ENCODE measurements at regions not wholly inside any gene's neighbourhood (a gene's known extent, or its start where the extent isn't known, plus 50 kb on each side); places are given as distances from the start of the nearest gene placed in this dataset.
"Not testable (repeated sequence)": the region's sequence is repeated elsewhere in the genome, so short reads cannot be mapped to it uniquely, and the experiment has no call there.

DNA sequence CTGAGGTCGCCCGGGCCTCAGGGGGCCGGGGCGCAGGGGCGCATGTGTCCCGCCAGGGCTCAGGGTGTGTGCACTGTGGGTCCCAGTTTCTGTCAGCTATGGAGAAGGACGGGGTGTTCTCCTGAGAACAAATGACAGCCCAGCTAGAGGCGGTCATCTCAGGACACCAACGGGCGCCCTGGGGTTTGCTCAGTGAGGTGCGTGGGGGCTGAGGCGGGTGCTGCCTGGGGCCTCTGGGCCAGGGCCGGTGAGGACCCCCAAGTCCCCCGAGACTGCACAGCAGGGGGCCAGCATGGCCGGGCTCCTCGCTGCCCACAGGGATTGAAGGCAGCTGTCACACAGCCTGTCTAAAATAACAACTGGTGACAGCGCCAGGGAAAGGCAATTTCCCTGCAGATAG, 808.8 kb upstream of the SOX11 start:
- no peak for DNase-seq

GRCh38 chr2:4884117-4884571, 808.0 kb upstream of the SOX11 start:
- no peak for DNase-seq

DNA sequence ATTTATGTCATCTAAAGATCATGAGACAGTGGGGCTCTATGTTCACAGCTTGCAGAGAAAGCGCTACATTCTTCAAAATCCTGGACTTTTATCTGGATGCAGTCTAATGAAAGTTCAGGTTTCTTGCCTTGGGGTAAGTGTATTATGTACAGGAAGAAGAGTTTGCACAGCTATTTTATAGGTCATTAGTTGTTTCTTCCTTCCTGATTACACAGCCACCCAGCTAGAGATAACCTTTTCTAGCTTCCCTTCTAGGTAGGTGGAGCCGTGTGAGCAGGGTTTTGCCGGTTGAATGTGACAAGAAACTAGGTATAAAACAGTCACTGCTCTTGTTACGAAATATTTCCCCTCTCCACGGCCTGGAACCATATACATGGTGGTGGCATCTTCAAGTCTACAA, 800.8 kb upstream of the SOX11 start:
- no peak for DNase-seq

- DNase-seq: no peak
Observed at GRCh38 chr2:4895371-4895770, 796.8 kb upstream of the SOX11 start.

DNA sequence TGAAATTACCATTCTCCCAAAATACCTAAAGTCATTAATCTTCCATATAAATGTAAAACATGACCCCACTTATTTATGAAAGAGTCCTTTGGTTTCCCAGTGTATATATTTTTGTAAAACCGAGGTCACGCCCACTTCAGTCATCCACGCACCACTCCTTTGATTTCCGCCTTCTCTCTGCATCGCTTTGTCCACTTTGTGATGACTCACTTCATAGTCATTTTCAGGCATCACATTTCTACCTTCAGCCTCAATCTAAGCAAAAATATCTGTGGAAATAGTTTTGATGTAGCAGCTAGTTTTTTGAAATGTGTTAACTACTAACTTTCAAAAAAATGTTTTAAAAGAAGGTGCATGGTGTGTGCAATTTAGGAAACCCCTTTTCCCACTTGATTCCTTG, 793.5 kb upstream of the SOX11 start:
- no peak for DNase-seq

DNA sequence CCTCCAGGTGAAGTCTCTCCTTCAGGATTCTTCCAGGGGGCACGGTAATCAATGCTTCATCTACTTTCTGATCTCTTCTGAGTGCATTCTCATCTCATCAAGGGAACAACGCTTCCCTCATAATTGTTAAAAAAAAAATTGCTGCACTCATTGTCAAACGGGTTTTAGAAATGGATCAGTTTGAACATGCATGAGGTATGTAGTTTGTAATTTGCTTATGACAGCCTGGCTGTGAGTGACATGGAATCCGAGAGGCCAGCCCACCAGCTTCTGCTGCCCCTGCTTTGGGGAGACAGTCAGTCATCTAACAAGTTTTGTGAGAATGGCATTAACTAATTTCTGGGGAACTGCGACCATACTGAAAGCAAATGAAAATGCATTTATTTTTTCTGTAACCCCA, 791.9 kb upstream of the SOX11 start:
- no peak for DNase-seq

GRCh38 chr2:4900861-4901770, 791.1 kb upstream of the SOX11 start:
- no peak for DNase-seq

- no peak for DNase-seq
Observed at GRCh38 chr2:4903656-4904348, 788.4 kb upstream of the SOX11 start.

GRCh38 chr2:4908461-4908860, 783.7 kb upstream of the SOX11 start:
- DNase-seq: no peak

DNA sequence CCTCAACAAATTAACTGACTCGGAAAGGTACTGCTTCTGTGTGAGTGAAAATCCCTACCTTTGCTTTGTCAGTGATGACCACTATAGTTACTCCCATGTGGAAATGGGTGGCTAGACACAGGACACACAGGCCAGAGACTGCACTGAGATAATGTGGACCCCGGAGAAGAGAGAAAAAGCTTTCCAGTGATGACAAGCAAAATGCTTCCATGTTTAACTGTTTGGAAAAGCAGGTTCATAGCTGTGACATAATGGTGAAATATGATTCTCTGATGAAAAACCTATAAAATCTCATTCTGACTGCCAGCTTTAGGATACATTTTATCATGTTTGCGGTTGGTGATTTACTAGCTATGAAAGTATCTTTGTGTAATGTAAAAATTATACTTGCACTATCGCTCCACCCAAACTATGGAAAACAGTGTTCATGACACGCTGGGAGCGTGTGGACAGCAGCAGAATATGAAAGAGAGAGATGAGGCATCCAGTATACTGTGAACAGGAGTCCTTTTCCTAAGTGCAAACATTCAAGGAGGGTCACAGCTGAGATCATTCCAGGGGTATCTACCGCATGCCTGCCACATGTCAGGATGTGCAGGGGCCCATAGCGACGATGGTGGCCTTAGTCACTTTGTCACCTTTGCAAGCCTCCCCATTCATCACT, 782.7 kb upstream of the SOX11 start:
- DNase-seq: no peak

GRCh38 chr2:4914036-4914435, 778.1 kb upstream of the SOX11 start:
- DNase-seq: no peak

- DNase-seq: no peak
Observed at GRCh38 chr2:4914551-4914950, 777.6 kb upstream of the SOX11 start.

- DNase-seq: no peak
Observed at GRCh38 chr2:4915357-4915756, 776.8 kb upstream of the SOX11 start.

DNA sequence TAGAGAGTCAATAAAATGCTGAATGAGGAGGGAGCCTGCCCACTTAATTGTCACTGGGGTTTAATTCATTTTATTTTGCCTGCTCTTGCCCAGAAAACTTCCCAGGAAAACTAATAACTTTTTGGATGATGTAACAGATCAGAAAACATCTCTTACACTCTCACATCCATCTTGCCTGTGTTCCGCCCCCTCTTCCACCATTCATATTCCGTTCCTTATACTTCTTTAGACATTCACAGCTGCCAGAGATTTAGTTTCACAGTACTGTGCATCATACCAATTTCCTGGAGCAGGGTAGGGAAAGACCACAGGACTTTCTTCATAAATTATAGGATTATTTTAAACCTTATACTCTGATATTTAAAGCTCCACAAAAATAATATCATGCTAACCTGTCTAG, 776.1 kb upstream of the SOX11 start:
- no peak for DNase-seq

GRCh38 chr2:4930704-4931103, 761.5 kb upstream of the SOX11 start:
- DNase-seq: no peak

DNA sequence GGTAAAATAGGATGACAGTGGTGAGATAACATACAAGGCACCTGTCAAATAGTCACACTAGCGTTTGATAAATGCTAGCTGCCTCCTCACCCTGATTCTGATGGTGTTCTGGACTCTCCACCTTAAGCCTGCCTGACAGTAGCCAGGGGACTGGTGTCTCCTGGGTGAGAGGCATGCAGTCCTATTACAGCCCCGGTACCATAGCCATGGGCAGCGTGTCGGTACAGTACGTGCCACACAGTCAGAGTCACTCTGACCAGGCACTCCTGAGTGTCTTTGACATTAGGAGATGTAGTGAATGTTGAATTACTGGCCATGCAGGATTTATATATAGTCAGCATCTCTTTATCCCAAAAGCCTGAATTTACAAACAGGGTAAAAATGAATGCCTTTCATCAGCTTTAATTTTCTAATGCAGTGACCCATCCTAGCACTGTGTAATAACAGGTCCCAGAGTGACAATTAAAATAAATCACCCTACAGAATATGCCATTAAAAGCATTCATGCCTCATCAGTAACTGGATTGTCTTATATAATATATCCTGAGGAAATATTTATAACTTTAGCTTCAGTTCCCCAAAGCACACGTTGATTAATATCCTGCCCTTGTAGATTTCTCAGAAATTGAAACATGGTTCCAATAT, 760.3 kb upstream of the SOX11 start:
- DNase-seq: no peak

DNA sequence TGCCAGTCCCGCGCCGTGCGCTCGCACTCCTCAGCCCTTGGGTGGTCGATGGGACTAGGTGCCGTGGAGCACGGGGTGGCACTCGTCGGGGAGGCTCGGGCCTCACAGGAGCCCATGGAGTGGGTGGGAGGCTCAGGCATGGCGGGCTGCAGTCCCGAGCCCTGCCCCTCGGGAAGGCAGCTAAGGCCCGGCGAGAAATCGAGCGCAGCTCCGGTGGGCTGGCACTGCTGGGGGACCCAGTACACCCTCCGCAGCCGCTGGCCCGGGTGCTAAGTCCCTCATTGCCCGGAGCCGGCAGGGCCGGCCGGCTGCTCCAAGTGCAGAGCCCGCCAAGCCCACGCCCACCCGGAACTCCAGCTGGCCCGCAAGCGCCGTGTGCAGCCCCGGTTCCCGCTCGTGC, 756.9 kb upstream of the SOX11 start:
- not testable (repeated sequence) for DNase-seq

- no peak for DNase-seq
Observed at GRCh38 chr2:4937550-4937949, 754.6 kb upstream of the SOX11 start.

DNA sequence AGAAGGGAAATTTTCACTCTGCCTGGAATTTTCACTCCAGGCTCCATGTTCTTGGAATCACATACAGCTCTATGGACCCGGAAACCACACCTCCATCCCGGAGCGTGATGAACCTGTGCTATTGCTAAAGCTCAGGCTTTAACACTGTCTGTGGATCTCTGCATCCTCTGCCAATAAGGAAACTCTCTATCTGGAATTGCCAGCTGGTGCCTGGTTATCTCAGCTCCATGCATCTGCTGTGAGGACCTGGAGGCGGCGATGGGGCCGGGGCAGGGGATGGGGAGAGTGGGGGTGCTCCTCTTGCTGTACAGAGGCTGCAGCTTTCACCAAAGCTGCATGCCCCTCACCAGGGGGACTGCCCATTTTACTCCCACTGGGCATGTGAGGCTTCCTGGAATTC, 754.0 kb upstream of the SOX11 start:
- no peak for DNase-seq

- DNase-seq: no peak
Observed at GRCh38 chr2:4942441-4942840, 749.7 kb upstream of the SOX11 start.

DNA sequence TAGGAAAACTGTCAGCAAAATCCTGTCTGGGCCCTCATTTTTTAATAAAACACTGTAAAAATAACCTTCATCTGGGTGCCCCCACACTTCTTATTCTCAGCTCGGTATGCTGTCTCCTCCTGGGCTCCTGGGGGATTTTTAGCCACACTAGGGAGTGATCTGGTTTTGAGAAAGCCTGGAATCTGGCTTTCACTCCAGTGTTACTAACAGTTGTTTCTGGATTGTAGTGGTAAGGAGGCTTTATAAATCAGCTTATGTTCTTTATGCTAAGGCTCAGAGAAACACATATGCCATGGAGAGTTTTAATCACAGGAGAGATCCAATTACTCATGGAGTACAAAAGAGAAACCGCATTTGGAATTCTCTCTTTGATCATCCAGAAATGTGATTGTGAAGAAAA, 744.3 kb upstream of the SOX11 start:
- DNase-seq: no peak

GRCh38 chr2:4951368-4951767, 740.8 kb upstream of the SOX11 start:
- no peak for DNase-seq

DNA sequence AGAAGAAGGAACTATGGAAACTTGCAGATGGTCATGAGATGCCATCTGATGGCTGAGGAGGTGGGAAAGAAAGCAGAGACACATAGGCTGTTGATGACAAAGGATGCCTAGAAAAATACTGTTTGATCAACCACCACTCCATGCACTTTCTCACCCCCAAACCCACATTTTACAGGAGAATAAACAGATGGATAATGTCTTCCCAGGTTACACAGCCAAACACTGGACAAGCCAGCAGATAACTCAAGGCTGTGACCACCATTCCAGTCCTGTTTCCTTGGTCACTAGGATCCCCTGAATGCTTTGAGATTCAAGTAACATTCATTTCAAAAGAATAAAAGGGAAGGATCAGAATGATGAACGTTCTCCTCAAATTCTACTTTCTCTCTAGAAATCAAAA, 733.0 kb upstream of the SOX11 start:
- no peak for DNase-seq

Data from NCI-H1105 (cell line).